Thoracic aorta (tissue), 2 donors: ENCODE measurements at regions not wholly inside any gene's neighbourhood (a gene's known extent, or its start where the extent isn't known, plus 50 kb on each side); places are given as distances from the start of the nearest gene placed in this dataset.

Experiments
- ATAC-seq: fragments of 150-250 bp; one replicate; pipeline ENCODE4 v1.8.0; 2017; ENCODE audit warnings: low read depth; ENCODE audit not compliant: insufficient number of reproducible peaks, low FRiP score
- DNase-seq: peaks from one replicate; pipeline ENCODE4 v3.0.0-alpha.2; 2020; ENCODE audit warnings: low spot score
- H3K27ac ChIP-seq, 2 donors: fragments of 200-600 bp; sonication (generic); 1 replicate in 1 of 2; 2 replicates in 1 of 2; pipeline ENCODE4 v1.5.1; 2016; ENCODE audit warnings: mild to moderate bottlenecking in 2 of 2, moderate library complexity in 2 of 2
- H3K27me3 ChIP-seq: fragments of 200-600 bp; sonication (generic); replicated peaks from 2 replicates; pipeline ENCODE4 v1.6.0; 2016; ENCODE audit warnings: mild to moderate bottlenecking; ENCODE audit not compliant: insufficient read depth
- H3K36me3 ChIP-seq: fragments of 200-600 bp; sonication (generic); one replicate; pipeline ENCODE4 v1.5.1; 2016
- H3K4me1 ChIP-seq, 2 donors: fragments of 200-600 bp; sonication (generic); 1 replicate in 1 of 2; 2 replicates in 1 of 2; pipeline versions ENCODE4 v1.5.1 to v1.6.0; 2016; ENCODE audit warnings: low read depth in 2 of 2, mild to moderate bottlenecking in 1 of 2; ENCODE audit not compliant: control insufficient read depth in 1 of 2
- H3K4me3 ChIP-seq: fragments of 200-600 bp; sonication (generic); 2 replicates; pipeline ENCODE4 v1.5.1; 2016; ENCODE audit warnings: mild to moderate bottlenecking
- H3K9me3 ChIP-seq: fragments of 200-600 bp; sonication (generic); 2 replicates; pipeline ENCODE4 v1.5.1; 2016
- CTCF ChIP-seq: fragments of 200-600 bp; sonication (generic); IDR thresholded peaks from one replicate; pipeline ENCODE4 v1.5.1; 2019; ENCODE audit warnings: antibody characterized with exemption

DNA sequence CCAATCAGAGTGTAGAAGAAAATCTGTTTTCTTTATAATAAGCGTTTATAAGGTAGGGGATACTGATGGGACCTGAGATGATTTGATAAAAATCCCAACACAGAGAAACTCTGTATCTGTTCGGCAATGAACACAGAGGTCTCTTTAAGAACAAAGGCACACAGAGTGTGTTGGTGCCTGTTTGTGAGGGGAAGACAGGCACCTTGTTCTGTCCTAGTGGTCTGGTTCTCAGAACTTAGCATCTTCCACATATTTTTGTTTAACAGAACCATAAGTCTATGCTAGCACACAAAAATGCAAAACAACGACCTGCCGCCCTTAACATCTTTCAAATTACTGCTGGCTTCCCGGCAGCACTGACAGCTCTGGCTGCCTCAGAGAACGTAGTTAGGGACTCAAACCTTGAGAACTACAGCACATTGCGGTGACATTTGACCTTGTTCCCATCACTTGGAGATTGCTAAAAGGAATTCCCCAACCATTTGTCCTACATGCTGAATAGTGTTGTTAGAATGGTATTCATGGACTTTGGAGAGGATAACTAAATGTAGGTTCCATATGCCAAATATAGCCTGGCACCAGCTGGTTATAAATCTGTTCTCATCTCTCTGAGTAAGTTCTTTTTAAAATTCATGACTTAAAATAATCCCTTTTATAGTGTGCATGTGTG lies 871.7 kb upstream of the TYRP1 start:
- no peak for DNase-seq
- no peak overlapping the region for H3K4me3 ChIP-seq
- H3K9me3 ChIP-seq, result no peaks in the 10 kb centered on the region
- H3K36me3 ChIP-seq, result no peaks in the 10 kb centered on the region
- H3K4me1 ChIP-seq, result no peaks in the 10 kb centered on the region
- H3K27me3 ChIP-seq, result no peaks in the 10 kb centered on the region
- H3K27ac ChIP-seq, result no peak overlapping the region
- TF ChIP-seq CTCF, result no peak
- ATAC-seq, result no peak

- DNase-seq (no peak), ATAC-seq (no peak)
- Histone ChIP-seq H3K36me3 (no peaks in the 10 kb centered on the region), H3K4me1 (no peaks in the 10 kb centered on the region), H3K9me3 (no peaks in the 10 kb centered on the region), H3K27ac (no peak overlapping the region), H3K27me3 (no peaks in the 10 kb centered on the region), H3K4me3 (no peak overlapping the region)
- TF ChIP-seq CTCF, result no peak
These were observed 865.0 kb upstream of the TYRP1 start for GRCh38 chr9:11828201-11828600.

- Histone ChIP-seq H3K4me3 (no peak overlapping the region), H3K27me3 (no peaks in the 10 kb centered on the region), H3K4me1 (no peaks in the 10 kb centered on the region), H3K27ac (no peak overlapping the region), H3K9me3 (no peaks in the 10 kb centered on the region), H3K36me3 (no peaks in the 10 kb centered on the region)
- ATAC-seq, result no peak
- TF ChIP-seq CTCF, result no peak
- DNase-seq, result no peak
These were observed 860.1 kb upstream of the TYRP1 start for GRCh38 chr9:11833056-11833455.

DNA sequence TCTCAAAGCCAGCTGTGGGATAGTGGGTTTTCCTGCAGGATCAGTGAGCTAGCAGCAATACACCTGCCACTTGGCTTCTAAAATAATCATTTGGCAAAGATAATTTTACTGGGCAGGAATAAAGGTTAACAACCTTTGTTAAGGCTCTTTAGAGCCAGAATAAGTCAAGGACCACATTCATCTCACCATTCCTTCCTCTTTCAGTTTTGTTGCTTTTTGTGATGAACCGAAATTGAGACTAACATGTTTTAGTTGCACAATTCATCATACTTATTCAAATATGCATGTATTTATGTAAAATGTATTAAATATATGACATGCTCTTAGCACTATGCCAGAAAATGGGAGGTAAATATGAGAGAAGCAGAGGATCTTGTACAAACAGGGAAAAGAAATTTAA lies 824.4 kb upstream of the TYRP1 start:
- no peaks in the 10 kb centered on the region for H3K9me3 ChIP-seq

GRCh38 chr9:11871852-11872251 lies 821.3 kb upstream of the TYRP1 start:
- no peaks in the 10 kb centered on the region for H3K4me1 ChIP-seq
- H3K9me3 ChIP-seq, result no peaks in the 10 kb centered on the region
- ATAC-seq (no peak), DNase-seq (no peak)
- H3K27me3 ChIP-seq, result no peaks in the 10 kb centered on the region
- H3K4me3 ChIP-seq, result no peak overlapping the region
- TF ChIP-seq CTCF, result no peak
- no peaks in the 10 kb centered on the region for H3K36me3 ChIP-seq
- H3K27ac ChIP-seq, result no peak overlapping the region

More for the DNA sequence above, 824.4 kb upstream of the TYRP1 start:
- DNase-seq (no peak), ATAC-seq (no peak)
- H3K27ac ChIP-seq, result no peak overlapping the region
- H3K4me1 ChIP-seq, result no peaks in the 10 kb centered on the region
- H3K36me3 ChIP-seq, result no peaks in the 10 kb centered on the region
- H3K27me3 ChIP-seq, result no peaks in the 10 kb centered on the region
- no peak for TF ChIP-seq CTCF
- H3K4me3 ChIP-seq, result no peak overlapping the region
